ENCODE measurements at regions not wholly inside any gene's neighbourhood (a gene's known extent, or its start where the extent isn't known, plus 50 kb on each side); places are given as distances from the start of the nearest gene placed in this dataset.

DNA sequence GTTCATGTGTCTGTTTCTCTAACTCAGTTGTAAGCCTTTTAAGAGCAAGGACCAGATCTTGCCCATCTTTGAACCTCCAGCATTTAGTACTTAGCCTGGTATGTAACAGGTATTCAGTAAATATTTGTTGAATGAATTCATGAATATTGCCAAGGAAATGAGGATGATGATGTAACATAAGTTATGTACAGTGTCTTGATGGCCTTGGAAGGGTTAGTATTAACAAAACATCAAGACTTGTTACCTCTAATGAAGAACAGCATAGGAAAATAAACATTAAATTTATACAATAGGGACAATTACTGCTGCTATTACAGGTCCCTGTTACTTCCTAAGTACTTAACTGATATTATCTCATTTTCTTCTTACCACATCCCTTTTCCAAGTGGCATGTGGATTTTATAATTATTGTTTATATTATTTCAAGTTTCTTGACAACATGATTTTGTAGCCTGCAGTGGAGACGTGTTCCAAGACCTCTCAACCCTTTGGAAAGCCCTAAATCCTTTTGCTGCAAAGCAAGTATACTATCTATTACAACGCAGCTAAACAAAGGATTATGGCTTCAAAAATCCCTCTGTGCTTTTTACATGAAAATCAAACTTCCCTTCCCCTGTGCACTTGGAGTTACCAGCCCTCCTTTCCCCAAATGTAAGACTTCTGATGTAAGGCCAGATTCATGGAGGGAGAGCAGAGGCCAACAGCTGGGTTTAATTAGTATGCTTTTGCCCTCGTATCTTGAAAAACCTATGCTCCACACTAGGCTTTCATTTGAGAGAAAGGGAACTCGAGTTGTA lies 77.4 kb upstream of the SMIM36 start:
- no peak for DNase-seq (ENCODE audit: low read depth, low spot score)
- H3K4me3 ChIP-seq (ENCODE audit: low read length) = no peak overlapping the region

DNA sequence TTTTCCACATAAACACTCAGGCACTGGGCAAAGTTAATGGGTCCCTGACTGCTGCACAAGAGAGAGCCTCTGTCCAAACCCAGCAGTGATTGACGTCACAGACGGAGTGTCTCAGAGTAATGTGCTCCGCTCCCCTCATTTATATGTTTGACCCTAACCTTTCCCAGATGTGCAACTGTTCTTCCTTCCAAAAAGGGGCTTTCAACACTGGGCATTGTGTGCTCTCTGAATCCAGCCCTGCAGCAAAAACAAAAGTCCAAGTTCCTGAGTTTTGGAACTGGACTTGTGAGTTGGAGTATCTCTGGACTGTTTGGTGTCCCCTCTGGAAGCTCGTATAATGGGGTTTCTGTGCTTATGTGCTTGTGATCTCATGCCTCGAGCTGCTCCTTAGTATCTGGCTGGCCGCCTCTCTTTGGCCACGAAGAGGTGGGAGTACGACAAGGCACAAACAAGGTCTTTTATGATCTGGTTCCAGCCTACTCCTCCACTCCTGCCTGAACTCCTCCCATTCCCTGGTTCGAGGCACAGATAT lies 76.4 kb upstream of the SMIM36 start:
- DNase-seq (ENCODE audit: low read depth, low spot score) = no peak
- no peak overlapping the region for H3K4me3 ChIP-seq (ENCODE audit: low read length)

DNA sequence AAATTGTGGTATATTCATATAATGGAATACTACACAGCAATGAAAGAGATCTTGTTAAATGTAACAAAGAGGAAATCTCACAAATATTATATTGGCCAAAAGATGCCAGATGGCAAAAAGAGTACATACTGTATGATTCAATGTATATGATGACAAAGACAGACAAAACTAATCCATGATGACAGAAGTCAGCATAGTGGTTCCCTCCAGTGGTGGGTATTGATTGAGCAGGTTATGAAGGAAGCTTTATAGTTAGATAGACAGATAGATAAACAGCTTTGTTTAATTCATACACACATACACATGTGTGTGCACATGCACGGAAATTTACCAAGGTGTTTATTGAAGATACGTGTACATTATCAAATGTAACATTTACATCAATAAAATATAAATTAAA lies 74.4 kb upstream of the SMIM36 start:
- no peak overlapping the region for H3K4me3 ChIP-seq (ENCODE audit: low read length)
- no peak for DNase-seq (ENCODE audit: low read depth, low spot score)

DNA sequence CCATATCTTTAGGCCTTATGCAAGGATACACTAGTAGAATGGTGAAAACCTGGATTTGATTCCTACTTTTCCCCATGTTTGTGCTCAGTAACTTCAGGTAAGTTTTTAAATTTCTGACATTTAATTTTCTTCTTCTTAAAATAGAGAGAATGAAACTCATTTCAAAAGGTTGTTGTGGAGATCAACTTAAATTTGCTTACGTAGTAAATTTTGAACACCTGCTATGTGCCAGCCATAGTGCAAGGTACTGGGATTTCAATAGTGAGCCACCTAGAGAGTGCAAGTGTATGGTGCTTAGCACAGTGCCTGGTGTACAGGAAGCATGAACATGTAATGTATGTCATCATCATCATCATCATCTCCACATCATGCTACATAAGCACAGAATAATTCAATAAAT lies 73.6 kb upstream of the SMIM36 start:
- H3K4me3 ChIP-seq (ENCODE audit: low read length) = no peak overlapping the region
- DNase-seq (ENCODE audit: low read depth, low spot score) = no peak

DNA sequence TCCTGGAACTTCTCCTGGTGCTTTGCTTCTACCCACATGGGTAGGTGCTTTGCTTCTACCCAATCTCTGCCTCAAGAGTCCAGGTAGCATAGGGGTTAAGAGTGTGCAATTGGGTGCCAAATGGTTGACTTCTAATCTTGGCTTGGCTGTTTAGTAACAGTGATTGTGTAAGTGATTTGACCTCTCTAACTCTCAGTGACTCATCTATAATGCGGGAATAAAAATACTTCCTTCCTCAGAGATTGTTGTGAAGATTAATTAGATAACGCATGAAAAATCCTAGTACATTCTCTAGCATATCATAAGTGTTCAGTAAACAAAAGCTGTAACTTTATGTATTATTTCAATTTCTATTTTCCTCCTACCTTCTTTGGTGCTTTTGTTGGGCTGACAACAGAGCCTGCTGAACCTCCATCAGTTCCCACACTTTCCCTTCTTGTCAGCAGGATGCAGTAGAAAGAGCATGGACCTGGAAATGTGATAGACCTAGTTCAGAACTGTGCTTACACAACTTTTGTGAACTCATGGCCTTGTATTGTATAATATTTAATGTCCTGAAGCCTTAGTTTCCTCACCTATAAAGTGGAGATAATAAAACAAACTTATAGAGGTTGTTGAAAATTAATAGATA lies 72.9 kb upstream of the SMIM36 start:
- no peak for DNase-seq (ENCODE audit: low read depth, low spot score)
- no peak overlapping the region for H3K4me3 ChIP-seq (ENCODE audit: low read length)

DNA sequence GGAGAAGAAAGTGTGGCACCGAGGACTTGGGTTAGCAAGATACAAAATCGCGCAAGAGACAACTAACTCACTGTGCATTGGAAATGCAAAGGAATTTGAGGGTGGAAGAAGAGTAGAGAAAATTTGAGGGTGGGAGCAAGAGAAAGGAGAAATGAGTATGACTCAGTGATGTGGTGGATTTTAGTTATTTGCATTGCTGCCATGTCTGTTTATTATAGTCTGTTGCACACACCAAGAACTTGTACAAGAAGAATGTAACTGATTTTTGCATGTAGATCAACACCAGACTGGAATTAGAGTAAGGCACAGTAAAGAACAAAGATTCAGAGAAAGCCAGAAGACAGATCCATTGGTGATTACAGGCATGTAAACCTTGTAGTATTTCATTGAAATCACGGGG lies 71.6 kb upstream of the SMIM36 start:
- DNase-seq (ENCODE audit: low read depth, low spot score) = no peak
- no peak overlapping the region for H3K4me3 ChIP-seq (ENCODE audit: low read length)

DNA sequence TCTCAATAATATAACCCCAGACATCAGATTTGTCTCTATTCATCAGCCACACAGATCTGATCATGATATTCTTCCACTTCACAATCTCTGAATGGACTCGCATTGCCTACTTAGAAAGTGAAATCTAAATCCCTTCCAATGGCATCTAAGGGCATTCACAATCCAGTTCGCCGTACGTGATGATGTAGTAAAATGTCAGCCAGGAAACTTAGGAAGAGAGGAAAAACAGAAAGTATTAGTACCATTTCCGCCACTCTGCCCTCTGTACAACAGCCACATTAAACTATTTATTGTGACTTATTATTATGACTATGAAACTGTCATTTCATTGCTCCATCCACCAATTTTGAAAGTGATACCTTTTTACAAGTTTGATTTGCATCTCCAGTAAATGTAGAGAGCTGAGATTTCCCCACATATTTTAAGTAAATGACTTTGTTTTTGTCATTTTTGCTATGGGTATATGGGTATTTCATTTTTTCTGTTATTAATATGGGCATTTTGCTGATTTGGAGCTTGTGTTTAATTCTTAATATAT lies 69.4 kb upstream of the SMIM36 start:
- DNase-seq (ENCODE audit: low read depth, low spot score) = no peak
- H3K4me3 ChIP-seq (ENCODE audit: low read length) = no peak overlapping the region

DNA sequence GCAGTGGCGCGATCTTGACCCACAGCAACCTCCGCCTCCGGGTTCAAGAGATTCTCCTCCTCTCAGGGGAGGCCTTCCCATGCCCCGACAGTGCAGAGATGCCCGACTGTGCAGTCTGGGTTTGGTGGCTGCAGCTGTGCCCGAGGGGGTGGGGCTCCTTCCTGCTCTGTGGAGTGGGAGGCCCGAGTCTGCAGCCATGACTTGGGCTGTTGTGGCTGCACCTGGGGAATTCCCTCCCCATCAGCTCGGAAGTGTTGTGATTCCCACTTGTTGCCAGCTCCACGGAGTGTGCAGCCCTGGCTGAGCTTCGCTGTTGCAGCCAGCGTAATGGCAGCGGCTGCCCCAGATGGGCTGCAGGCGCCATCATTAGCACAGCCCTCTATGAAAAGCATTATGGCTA lies 66.4 kb upstream of the SMIM36 start:
- no peak overlapping the region for H3K4me3 ChIP-seq (ENCODE audit: low read length)
- DNase-seq (ENCODE audit: low read depth, low spot score) = no peak

DNA sequence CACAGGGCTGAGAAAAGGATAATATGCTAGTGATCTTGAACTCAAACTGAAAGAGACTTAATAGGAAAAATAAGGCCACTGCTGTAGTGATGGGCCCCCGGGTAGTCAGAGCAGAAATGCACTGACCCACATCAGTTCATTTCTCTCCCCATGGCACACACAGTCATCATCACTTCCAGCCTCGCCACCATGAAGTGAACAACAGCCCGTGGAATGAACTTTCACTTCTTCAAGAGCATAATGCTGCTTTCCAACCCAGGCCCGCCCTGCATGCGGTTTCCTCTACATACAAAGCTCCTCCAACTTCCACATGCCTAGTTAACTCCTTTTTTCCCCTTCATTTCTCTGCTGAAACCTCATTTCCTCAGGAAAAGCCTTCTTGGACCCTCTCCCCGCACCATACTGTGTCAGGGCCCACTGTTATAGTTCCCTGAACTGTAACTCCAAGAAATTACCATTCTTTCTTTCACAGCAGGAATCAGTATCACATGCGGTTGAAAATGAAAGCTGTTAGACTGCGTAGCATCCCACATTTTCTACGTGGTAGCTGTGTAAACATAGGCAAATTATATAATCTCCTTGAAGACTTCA lies 65.8 kb upstream of the SMIM36 start:
- DNase-seq (ENCODE audit: low read depth, low spot score) = no peak
- no peak overlapping the region for H3K4me3 ChIP-seq (ENCODE audit: low read length)

DNA sequence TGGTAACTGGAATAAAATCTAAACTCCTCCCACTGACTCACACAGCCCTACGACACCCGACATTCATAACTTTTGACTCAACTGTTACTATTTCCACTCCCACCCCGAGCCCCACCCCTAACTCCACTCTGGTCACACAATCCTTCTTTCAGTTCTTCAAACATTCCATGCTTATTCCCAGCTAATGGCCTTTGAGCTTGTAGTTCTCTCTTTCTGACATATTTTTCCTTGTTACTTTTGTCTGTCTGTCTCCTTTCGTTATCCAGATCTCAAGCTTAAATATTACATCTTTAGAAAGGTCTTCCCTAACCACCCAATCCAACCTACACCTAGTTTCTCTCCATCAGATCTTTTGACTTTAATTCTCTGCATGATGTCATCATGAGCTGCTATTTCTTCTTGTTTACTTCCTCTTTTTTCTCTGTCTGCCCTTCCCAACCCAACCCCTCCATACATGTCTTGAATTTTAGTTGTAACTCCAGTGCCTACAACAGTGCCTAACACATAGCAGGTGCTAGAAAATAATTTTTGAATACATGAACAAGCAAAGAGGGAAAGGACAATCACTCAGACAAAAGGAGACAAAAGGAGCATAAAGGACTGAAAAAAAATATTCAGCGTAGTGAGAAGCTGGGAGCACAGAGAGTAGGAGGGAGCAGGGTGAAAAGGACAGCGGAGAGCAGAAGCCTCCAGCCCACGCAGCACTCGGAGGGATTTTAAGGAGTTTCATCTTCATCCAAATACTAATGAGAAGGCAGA lies 65.2 kb upstream of the SMIM36 start:
- DNase-seq (ENCODE audit: low read depth, low spot score) = no peak
- no peak overlapping the region for H3K4me3 ChIP-seq (ENCODE audit: low read length)

DNA sequence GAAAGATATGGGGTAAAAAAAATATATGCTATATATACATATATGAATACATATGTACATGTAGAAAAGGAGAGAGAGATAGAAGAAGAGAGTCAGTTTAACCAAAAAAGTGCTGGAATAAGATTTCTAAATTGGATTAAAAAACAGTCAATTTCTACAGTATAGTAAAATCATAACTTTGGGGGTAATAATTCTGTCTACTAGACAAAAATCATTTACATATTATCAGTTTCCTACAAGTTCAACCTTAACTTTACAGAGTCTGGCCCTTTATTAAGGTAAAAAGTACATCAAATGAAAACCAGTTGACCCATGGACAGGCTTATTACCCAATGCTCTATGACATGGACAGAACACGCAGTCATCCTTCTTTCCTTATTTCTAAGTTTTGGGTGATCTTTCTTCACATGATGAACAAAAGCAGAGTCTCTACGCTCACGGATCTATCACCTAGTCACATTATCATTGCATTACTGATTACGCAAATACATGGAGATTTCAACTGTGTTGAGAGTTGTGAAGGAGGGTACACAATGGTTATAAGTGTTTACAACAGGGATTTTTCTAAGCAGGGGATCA lies 63.9 kb upstream of the SMIM36 start:
- DNase-seq (ENCODE audit: low read depth, low spot score) = no peak

DNA sequence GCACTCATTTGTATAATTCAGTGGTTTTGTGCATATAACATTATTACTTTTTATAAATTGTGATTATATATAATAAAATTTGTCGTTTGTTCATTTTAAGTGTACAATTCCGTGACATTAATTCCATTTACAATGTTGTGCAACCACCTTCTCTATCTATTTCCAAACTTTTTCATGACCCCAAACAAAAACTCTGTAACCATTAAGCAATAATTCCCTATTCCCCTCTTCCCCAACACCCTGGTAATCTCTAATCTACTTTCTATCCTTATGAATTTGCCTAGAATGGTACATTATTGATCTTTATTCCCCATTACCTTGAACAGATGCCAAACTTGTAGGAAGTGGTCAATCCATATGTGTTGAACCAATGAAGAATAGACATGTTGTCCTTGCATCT lies 61.3 kb upstream of the SMIM36 start:
- H3K4me3 ChIP-seq (ENCODE audit: low read length) = no peak overlapping the region
- DNase-seq (ENCODE audit: low read depth, low spot score) = no peak

More for the DNA sequence above, 63.9 kb upstream of the SMIM36 start:
- H3K4me3 ChIP-seq (ENCODE audit: low read length) = no peak overlapping the region

DNA sequence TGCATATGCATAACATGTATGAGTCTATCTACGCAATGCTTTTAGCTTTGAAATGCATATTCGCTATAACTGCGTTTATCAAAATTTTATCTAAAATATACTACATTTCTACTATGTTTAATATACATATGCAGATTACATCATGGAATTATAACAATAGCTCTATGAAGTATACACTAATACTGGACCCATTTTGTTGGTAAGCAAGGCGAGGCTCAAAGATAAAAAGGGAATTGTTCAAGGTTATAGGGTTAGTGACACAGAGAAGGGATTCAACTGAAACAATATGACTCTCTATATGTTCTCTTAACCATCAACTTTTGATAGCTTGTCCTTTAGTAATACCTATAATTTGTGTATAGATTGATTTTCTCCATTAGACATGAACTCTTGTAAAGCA lies 60.9 kb upstream of the SMIM36 start:
- no peak for DNase-seq (ENCODE audit: low read depth, low spot score)
- no peak overlapping the region for H3K4me3 ChIP-seq (ENCODE audit: low read length)

DNA sequence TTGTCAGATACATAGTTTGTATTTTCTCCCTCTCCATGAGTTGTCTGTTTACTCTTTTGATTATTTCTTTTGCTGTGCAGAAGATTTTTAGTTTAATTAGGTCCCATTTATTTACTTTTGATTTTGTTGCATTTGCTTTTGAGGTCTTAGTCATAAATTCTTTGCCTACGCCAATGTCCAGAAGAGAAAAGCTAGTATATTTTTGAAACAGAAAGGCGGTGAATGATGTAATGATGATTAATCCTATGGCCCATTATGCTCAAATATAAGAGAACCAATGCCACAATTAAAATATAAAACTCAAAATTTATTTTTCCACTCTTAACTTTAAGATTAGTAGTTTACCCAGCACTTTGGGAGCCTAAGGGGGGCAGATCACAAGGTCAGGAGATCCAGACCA lies 59.8 kb upstream of the SMIM36 start:
- no peak for DNase-seq (ENCODE audit: low read depth, low spot score)
- no peak overlapping the region for H3K4me3 ChIP-seq (ENCODE audit: low read length)

DNA sequence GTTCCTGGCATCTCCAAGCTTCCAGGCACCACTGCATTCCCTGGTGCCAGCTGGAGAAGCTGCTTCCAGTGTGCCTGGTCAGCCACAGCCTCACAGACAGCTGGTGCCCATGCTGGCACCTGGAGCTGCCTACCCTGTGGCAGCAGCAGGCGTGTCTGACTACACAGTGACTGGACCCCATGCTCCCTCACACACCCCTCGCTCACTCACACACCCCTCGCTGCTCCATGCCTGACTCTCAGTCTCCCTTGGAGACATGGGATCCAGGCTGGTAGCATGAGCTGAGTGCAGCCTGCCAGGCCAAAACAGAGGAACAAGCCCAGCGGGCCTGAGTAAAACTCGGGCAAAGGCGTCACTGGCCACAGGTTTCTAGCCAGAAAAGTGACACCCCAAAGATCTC lies 59.1 kb upstream of the SMIM36 start:
- no peak for DNase-seq (ENCODE audit: low read depth, low spot score)

DNA sequence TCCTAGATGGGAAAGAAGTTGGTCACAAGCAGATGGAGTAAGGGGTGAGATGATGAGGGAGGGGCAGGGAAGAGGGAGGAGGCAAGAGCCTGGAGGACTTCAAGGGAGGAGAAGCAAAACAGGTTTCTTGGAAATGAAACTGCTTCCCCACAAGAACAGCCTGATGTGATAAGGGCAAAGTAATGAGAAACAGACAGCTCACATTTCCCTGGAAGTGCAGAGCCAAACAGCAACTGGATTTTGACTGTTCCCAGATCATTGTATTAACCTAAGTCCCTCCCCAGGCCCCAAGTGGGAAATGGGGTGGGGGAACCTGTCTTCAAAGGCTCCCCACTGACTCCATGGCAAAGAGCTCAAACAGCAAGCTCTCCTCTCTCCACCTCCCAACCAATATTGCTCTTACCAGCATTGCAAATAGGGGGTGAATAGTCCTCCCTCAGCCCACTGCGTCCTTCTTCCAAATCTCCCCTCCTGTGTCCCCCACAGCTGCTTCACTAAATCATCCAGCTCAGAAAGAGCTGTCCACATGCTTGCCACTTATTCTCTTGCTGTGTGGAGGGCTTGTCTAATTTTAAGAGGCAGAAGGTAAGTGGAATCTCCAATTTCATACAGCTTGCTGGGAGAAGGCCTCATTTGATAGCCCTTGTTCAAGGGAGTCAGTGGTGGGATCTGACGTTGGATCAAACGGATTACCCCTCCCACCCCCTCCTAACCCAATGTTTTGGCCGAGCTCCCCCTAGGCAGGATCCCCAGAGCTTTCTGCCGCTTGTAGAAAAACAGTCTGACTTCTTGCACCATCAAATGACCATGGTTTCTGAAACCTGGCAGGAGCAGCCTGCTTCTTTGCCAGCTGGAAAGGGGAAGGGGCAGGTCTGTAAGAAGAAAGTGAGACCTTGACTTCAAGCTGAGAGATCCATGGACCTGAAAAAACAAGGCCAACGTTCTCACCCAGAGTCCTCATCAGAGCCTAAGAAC lies 56.3 kb upstream of the SMIM36 start:
- DNase-seq (ENCODE audit: low read depth, low spot score) = no peak
- H3K4me3 ChIP-seq (ENCODE audit: low read length) = no peak overlapping the region

More for the DNA sequence above, 59.1 kb upstream of the SMIM36 start:
- H3K4me3 ChIP-seq (ENCODE audit: low read length) = no peak overlapping the region

DNA sequence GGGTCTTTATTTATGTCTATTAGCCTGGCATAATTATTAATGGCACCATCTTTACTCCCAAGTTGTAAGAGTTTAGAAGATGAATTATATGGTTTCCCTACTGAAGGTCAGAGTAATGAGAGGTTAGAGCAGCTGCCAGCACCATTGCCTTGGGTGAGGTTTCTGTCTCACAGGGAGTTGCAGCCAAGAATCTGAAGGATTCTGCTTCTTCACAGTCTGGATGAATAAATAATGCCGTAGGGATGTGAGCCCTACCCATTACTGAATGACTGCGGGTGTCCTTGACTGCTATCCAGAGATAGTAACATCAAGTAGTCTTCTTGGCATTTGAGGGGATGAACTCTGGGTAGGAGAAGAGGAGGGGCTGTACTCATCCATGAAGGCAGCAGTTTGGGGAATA lies 52.8 kb upstream of the SMIM36 start:
- H3K4me3 ChIP-seq (ENCODE audit: low read length) = no peak overlapping the region
- DNase-seq (ENCODE audit: low read depth, low spot score) = no peak

DNA sequence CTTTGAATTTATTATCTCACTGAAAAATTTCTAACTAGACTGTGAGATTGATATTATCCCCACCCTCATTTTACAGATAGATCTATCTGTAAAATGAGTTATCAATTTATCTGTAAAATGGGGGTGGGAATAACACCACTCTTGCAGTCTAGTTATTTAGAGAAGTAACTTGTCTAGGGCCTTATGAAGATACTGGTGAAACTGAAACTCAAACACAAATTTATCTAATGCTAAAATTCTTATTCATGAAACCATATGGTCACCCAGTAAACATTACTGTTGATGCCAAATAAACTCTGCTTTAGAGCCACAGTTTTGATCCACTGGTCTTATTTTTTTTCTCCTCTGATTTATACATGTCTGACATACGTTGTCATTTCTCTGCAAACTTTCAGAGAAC lies 52.1 kb upstream of the SMIM36 start:
- no peak overlapping the region for H3K4me3 ChIP-seq (ENCODE audit: low read length)
- DNase-seq (ENCODE audit: low read depth, low spot score) = no peak
